Caco-2 (cell line): ENCODE measurements at regions not wholly inside any gene's neighbourhood (a gene's known extent, or its start where the extent isn't known, plus 50 kb on each side); places are given as distances from the start of the nearest gene placed in this dataset.
A peak's percentile ranks its signal among the peaks of the same experiment; 100 is the strongest.

Experiments used
- BruUV-seq: library from RNA; stranded (reverse); fragments of 400-500 nt; replicated peaks from 2 replicates; lab custom pipeline; 2021; lab: Mats Ljungman, UMichigan
- CTCF ChIA-PET: fragments of 300-600 bp; sonication (Branson Sonifier 250); formaldehyde crosslinking; loops from one replicate; lab custom pipeline; 2022; ENCODE audit warnings: antibody characterized with exemption; lab: Charles Lee
- POLR2A ChIA-PET: fragments of 300-600 bp; sonication (Branson Sonifier 250); formaldehyde crosslinking; loops from one replicate; lab custom pipeline; 2022; ENCODE audit warnings: antibody characterized with exemption; lab: Charles Lee
- DNase-seq, 2 experiments: peaks; one replicate each; pipeline versions ENCODE4 v3.0.0 to v3.0.0-alpha.2; 2020 to 2022
- H3K27me3 ChIP-seq: replicated peaks from 2 replicates; pipeline ENCODE4 v1.6.0; 2011; ENCODE audit warnings: low read length; ENCODE audit not compliant: control insufficient read depth, insufficient read depth
- H3K36me3 ChIP-seq: 2 replicates; pipeline ENCODE4 v1.5.1; 2011; ENCODE audit warnings: low read length; ENCODE audit not compliant: control insufficient read depth, insufficient read depth
- H3K4me1 ChIP-seq: fragments of 250-450 bp; sonication (Bioruptor Pico); 2 replicates; pipeline ENCODE4 v1.5.1; 2020; ENCODE audit warnings: mild to moderate bottlenecking
- H3K4me3 ChIP-seq: 2 replicates; pipeline ENCODE4 v1.5.1; 2011; ENCODE audit warnings: low read depth, mild to moderate bottlenecking, control low read depth, low read length
- H3K9me3 ChIP-seq: fragments of 250-450 bp; sonication (Bioruptor Pico); 2 replicates; pipeline ENCODE4 v1.5.1; 2020; ENCODE audit warnings: mild to moderate bottlenecking, moderate library complexity
- H3K27ac Mint-ChIP-seq: one replicate; pipeline ENCODE4 v1.8.0; 2022; ENCODE audit warnings: mixed read lengths; ENCODE audit not compliant: unreplicated experiment
- H3K27me3 Mint-ChIP-seq: one replicate; pipeline ENCODE4 v1.8.0; 2022; ENCODE audit warnings: mixed read lengths; ENCODE audit not compliant: insufficient read depth, unreplicated experiment
- H3K36me3 Mint-ChIP-seq: one replicate; pipeline ENCODE4 v1.8.0; 2022; ENCODE audit warnings: mild to moderate bottlenecking, mixed read lengths; ENCODE audit not compliant: insufficient read depth, unreplicated experiment
- H3K4me1 Mint-ChIP-seq: one replicate; pipeline ENCODE4 v1.8.0; 2022; ENCODE audit warnings: low read depth, mixed read lengths; ENCODE audit not compliant: unreplicated experiment
- H3K4me3 Mint-ChIP-seq: one replicate; pipeline ENCODE4 v1.8.0; 2022; ENCODE audit warnings: mild to moderate bottlenecking, moderate library complexity, mixed read lengths; ENCODE audit not compliant: unreplicated experiment
- H3K9me3 Mint-ChIP-seq: one replicate; pipeline ENCODE4 v1.8.0; 2022; ENCODE audit warnings: mixed read lengths; ENCODE audit not compliant: unreplicated experiment
- CTCF ChIP-seq, 2 experiments: fragments of 200-600 bp in 1 of 2; IDR thresholded peaks; 1 replicate in 1 of 2; 2 replicates in 1 of 2; pipeline versions ENCODE4 v1.5.1 to v1.8.0; 2011 to 2022; ENCODE audit warnings: antibody characterized with exemption in 1 of 2, control low read depth in 1 of 2, inconsistent platforms in 1 of 2, low read depth in 1 of 2, low read length in 1 of 2, mild to moderate bottlenecking in 1 of 2, moderate library complexity in 1 of 2; ENCODE audit not compliant: insufficient read depth in 1 of 2, severe bottlenecking in 1 of 2, unreplicated experiment in 1 of 2
- intact Hi-C: fragments of 100-400 bp; cut with micrococcal nuclease; formaldehyde crosslinking; loops from one replicate; pipeline ENCODE4 v1.10.0; 2022; ENCODE audit not compliant: unreplicated experiment

GRCh38 chr2:189285962-189286645 lies 106.5 kb upstream of the COL5A2 start:
- no peaks in the 10 kb centered on the region for H3K27me3 Mint-ChIP-seq
- no peaks in the 10 kb centered on the region for H3K36me3 Mint-ChIP-seq
- no peak for TF ChIP-seq CTCF (IDR thresholded peaks at IDR 0.05; ENCODE audit: insufficient read depth in 1 of 2, low read depth in 1 of 2, low read length in 1 of 2, severe bottlenecking in 1 of 2, unreplicated experiment in 1 of 2)
- POLR2A ChIA-PET = no interaction called here
- Histone ChIP-seq H3K9me3 (peaks cover 12% of the 10 kb centered on the region), H3K4me3 (no peak overlapping the region), H3K36me3 (no peaks in the 10 kb centered on the region), H3K27me3 (no peaks in the 10 kb centered on the region), H3K4me1 (peaks cover 5% of the 10 kb centered on the region; the same call in 1 of the 2 replicates)
- H3K9me3 Mint-ChIP-seq = peaks cover 9% of the 10 kb centered on the region
- no peak overlapping the region for H3K27ac Mint-ChIP-seq
- no peak for DNase-seq
- CTCF ChIA-PET = interaction anchor here (0.6 to 2.1 kb wide), 3 partner anchors 13 to 143 kb away, joined by 3 to 28 read pairs (median 5); no protein-coding TSS in a partner anchor
- BruUV-seq = no TSS peak
- no peak overlapping the region for H3K4me3 Mint-ChIP-seq
- peaks cover 15% of the 10 kb centered on the region for H3K4me1 Mint-ChIP-seq
- intact Hi-C loops = loop anchor here (5.0 to 10.0 kb wide), 2 partner anchors 261 to 764 kb away; no protein-coding TSS in a partner anchor

- Histone ChIP-seq H3K9me3 (peaks cover 12% of the 10 kb centered on the region), H3K4me3 (no peak overlapping the region), H3K36me3 (no peaks in the 10 kb centered on the region), H3K27me3 (no peaks in the 10 kb centered on the region), H3K4me1 (peaks cover 5% of the 10 kb centered on the region; the same call in 1 of the 2 replicates)
- no TSS peak for BruUV-seq
- CTCF ChIA-PET = interaction anchor here (1.0 to 2.1 kb wide), 6 partner anchors 105 to 192 kb away, joined by 3 to 28 read pairs (median 4); no protein-coding TSS in a partner anchor
- intact Hi-C loops = loop anchor here (5.0 to 10.0 kb wide), 2 partner anchors 263 to 765 kb away; no protein-coding TSS in a partner anchor
- Mint-ChIP-seq H3K9me3 (peaks cover 9% of the 10 kb centered on the region), H3K4me3 (no peak overlapping the region), H3K4me1 (peaks cover 15% of the 10 kb centered on the region), H3K36me3 (no peaks in the 10 kb centered on the region), H3K27ac (no peak overlapping the region), H3K27me3 (no peaks in the 10 kb centered on the region)
- DNase-seq = no peak
- POLR2A ChIA-PET = no interaction called here
- TF ChIP-seq CTCF (IDR thresholded peaks at IDR 0.05; ENCODE audit: insufficient read depth in 1 of 2, low read depth in 1 of 2, low read length in 1 of 2, severe bottlenecking in 1 of 2, unreplicated experiment in 1 of 2) = no peak
These were observed 107.8 kb upstream of the COL5A2 start for GRCh38 chr2:189287363-189287762.

- no peaks in the 10 kb centered on the region for H3K27me3 ChIP-seq
- Mint-ChIP-seq H3K27ac (no peak overlapping the region), H3K4me3 (no peak overlapping the region), H3K36me3 (no peaks in the 10 kb centered on the region), H3K4me1 (peaks cover 15% of the 10 kb centered on the region), H3K9me3 (peaks cover 9% of the 10 kb centered on the region), H3K27me3 (no peaks in the 10 kb centered on the region)
- H3K4me3 ChIP-seq = no peak overlapping the region
- ChIA-PET POLR2A (no interaction called here), CTCF (interaction anchor here (0.8 to 2.1 kb wide), 7 partner anchors 106 to 193 kb away, joined by 3 to 28 read pairs (median 4); no protein-coding TSS in a partner anchor)
- BruUV-seq = no TSS peak
- DNase-seq = peak in 1 of 2 experiments; percentile 60
- peaks cover 5% of the 10 kb centered on the region; the same call in 1 of the 2 replicates for H3K4me1 ChIP-seq
- H3K9me3 ChIP-seq = peaks cover 12% of the 10 kb centered on the region
- intact Hi-C loops = loop anchor here (1.0 to 10.0 kb wide), 8 partner anchors 59 to 766 kb away; partner anchors contain the start of gene COL5A2
- no peaks in the 10 kb centered on the region for H3K36me3 ChIP-seq
- peak; percentile 38 to 64 for TF ChIP-seq CTCF (IDR thresholded peaks at IDR 0.05; ENCODE audit: insufficient read depth in 1 of 2, low read depth in 1 of 2, low read length in 1 of 2, severe bottlenecking in 1 of 2, unreplicated experiment in 1 of 2)
These were observed 108.5 kb upstream of the COL5A2 start for GRCh38 chr2:189287982-189288521.
